Panc1 (cell line): ENCODE measurements at regions not wholly inside any gene's neighbourhood (a gene's known extent, or its start where the extent isn't known, plus 50 kb on each side); places are given as distances from the start of the nearest gene placed in this dataset.

Experiments used
- SIN3A ChIP-seq: IDR thresholded peaks from 2 replicates; pipeline ENCODE4 v1.6.1; 2012; ENCODE audit warnings: low read depth, mild to moderate bottlenecking, low read length, moderate library complexity, borderline replicate concordance; ENCODE audit not compliant: insufficient read depth
- TF ChIP-seq, protein P1 (sequence below): fragments of 450-650 bp; IDR thresholded peaks from 2 replicates; pipeline ENCODE4 v1.5.1; 2017; ENCODE audit warnings: mild to moderate bottlenecking

DNA sequence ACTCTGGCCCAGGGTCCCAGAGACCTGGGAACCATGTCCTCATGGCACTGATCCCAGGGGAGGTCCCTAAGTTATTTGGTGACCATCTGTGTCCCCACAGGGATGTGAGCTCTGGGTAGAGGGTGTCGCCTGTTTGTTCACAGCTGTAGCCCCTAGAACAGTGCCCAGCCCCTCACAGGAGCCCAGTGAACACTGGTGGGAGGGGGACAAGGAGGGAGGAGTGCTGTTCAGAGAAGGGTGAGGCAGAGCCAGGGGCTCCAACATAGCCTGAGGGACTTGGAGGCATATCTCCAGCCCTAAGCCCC, 450.4 kb downstream of the MATN1 start:
- TF ChIP-seq, protein P1, sequence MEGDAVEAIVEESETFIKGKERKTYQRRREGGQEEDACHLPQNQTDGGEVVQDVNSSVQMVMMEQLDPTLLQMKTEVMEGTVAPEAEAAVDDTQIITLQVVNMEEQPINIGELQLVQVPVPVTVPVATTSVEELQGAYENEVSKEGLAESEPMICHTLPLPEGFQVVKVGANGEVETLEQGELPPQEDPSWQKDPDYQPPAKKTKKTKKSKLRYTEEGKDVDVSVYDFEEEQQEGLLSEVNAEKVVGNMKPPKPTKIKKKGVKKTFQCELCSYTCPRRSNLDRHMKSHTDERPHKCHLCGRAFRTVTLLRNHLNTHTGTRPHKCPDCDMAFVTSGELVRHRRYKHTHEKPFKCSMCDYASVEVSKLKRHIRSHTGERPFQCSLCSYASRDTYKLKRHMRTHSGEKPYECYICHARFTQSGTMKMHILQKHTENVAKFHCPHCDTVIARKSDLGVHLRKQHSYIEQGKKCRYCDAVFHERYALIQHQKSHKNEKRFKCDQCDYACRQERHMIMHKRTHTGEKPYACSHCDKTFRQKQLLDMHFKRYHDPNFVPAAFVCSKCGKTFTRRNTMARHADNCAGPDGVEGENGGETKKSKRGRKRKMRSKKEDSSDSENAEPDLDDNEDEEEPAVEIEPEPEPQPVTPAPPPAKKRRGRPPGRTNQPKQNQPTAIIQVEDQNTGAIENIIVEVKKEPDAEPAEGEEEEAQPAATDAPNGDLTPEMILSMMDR, result no peak
- no peak for TF ChIP-seq SIN3A
